HepG2 (cell line): ENCODE measurements at regions not wholly inside any gene's neighbourhood (a gene's known extent, or its start where the extent isn't known, plus 50 kb on each side); places are given as distances from the start of the nearest gene placed in this dataset.

Experiments used
- ATAC-seq: fragments of 200-7000 bp; cut with Tn5 transposase; 3 replicates; pipeline ENCODE4 v1.9.1; 2020; ENCODE audit warnings: mild to moderate bottlenecking, moderate library complexity
- BruUV-seq: library from RNA; stranded (reverse); fragments of 400-500 nt; replicated peaks from 2 replicates; lab custom pipeline; 2021; lab: Mats Ljungman, UMichigan
- CTCF ChIA-PET: fragments of 300-600 bp; formaldehyde crosslinking; extraction: SDS; loops from one replicate; lab custom pipeline; 2021; ENCODE audit warnings: low total read pairs, inconsistent platforms, low intra/inter-chr PET ratio; lab: Yijun Ruan, JAX
- POLR2A ChIA-PET: fragments of 350-600 bp; sonication (Branson Sonifier 250); formaldehyde crosslinking; loops from one replicate; lab custom pipeline; 2020; ENCODE audit warnings: antibody characterized with exemption, inconsistent platforms; lab: Yijun Ruan, JAX
- DNase-seq: peaks from one replicate; pipeline ENCODE4 v3.0.0-alpha.2; 2015; ENCODE audit warnings: low spot score
- FAIRE-seq: peaks from 3 replicates; lab custom pipeline; 2011; peaks lifted over from hg19 to GRCh38; lab: Jason Lieb, UNC
- H2AFZ ChIP-seq: one replicate; pipeline ENCODE4 v1.6.1; 2011; ENCODE audit warnings: low read length, inconsistent platforms
- H3K27ac ChIP-seq: fragments of 300-600 bp; 3 replicates; pipeline ENCODE4 v1.8.0; 2011; ENCODE audit warnings: mixed run types, mild to moderate bottlenecking, mixed read lengths, low read length, inconsistent platforms; ENCODE audit not compliant: insufficient read depth; ENCODE audit errors: extremely low read length
- H3K27me3 ChIP-seq, 2 experiments: fragments of 200-600 bp in 1 of 2; 2 replicates in 1 of 2; 3 replicates in 1 of 2; pipeline versions ENCODE4 v1.6.0 to v1.8.0; 2011; ENCODE audit warnings: low read length in 2 of 2, mild to moderate bottlenecking in 2 of 2, moderate library complexity in 2 of 2, inconsistent platforms in 1 of 2; ENCODE audit not compliant: insufficient read depth in 2 of 2, control insufficient read depth in 1 of 2
- H3K36me3 ChIP-seq, 2 experiments: fragments of 200-600 bp in 1 of 2; replicated peaks in 1 of 2; 2 replicates in 1 of 2; 3 replicates in 1 of 2; pipeline versions ENCODE4 v1.5.1 to v1.8.0; 2011; ENCODE audit warnings: low read length in 2 of 2, inconsistent platforms in 1 of 2; ENCODE audit not compliant: insufficient read depth in 2 of 2, control insufficient read depth in 1 of 2
- H3K4me1 ChIP-seq: 2 replicates; pipeline ENCODE4 v1.5.1; 2012; ENCODE audit warnings: low read length, inconsistent platforms; ENCODE audit not compliant: insufficient read depth
- H3K4me2 ChIP-seq: 2 replicates; pipeline ENCODE4 v1.6.0; 2011; ENCODE audit warnings: low read depth, low read length, inconsistent platforms
- H3K4me3 ChIP-seq, 3 experiments: fragments of 200-600 bp in 1 of 3; sonication (generic), shearing (Covaris generic) in 1 of 3; replicated peaks in 1 of 3; 2 replicates each; pipeline ENCODE4 v1.5.1; 2011 to 2016; ENCODE audit warnings: low read length in 3 of 3, inconsistent platforms in 2 of 3, low read depth in 2 of 3, mild to moderate bottlenecking in 2 of 3, control low read depth in 1 of 3, mixed read lengths in 1 of 3; ENCODE audit not compliant: insufficient read depth in 1 of 3
- H3K79me2 ChIP-seq: one replicate; pipeline ENCODE4 v1.6.1; 2011; ENCODE audit warnings: low read length, inconsistent platforms; ENCODE audit not compliant: insufficient read depth
- H3K9ac ChIP-seq: 2 replicates; pipeline ENCODE4 v1.6.0; 2011; ENCODE audit warnings: mild to moderate bottlenecking, low read depth, low read length, inconsistent platforms; ENCODE audit not compliant: insufficient read depth
- H3K9me3 ChIP-seq: 2 replicates; pipeline ENCODE4 v1.5.1; 2012; ENCODE audit warnings: mild to moderate bottlenecking, low read length
- H4K20me1 ChIP-seq: 2 replicates; pipeline ENCODE4 v1.6.0; 2011; ENCODE audit warnings: inconsistent platforms, mild to moderate bottlenecking, low read length, moderate library complexity; ENCODE audit not compliant: insufficient read depth
- CREB1 ChIP-seq, 2 experiments: fragments of 450-650 bp in 1 of 2; IDR thresholded peaks; 2 replicates each; pipeline ENCODE4 v1.6.1; 2016 to 2017; ENCODE audit warnings: control low read depth in 1 of 2, mild to moderate bottlenecking in 1 of 2, missing compliant biosample characterization in 1 of 2, missing genetic modification characterization in 1 of 2
- HNRNPH1 ChIP-seq: fragments of 200-400 bp; formaldehyde crosslinking; optimal IDR thresholded peaks from 2 replicates; pipeline ENCODE3; 2017; ENCODE audit warnings: mild to moderate bottlenecking, low read depth, low read length
- HOXA3 ChIP-seq: sonication (generic); formaldehyde crosslinking; IDR thresholded peaks from 2 replicates; pipeline ENCODE4 v1.5.0; 2020; ENCODE audit warnings: missing genetic modification reagents
- IRF2 ChIP-seq: IDR thresholded peaks from 2 replicates; pipeline ENCODE4 v1.6.1; 2018; ENCODE audit warnings: missing genetic modification reagents, missing compliant biosample characterization
- MAF1 ChIP-seq: sonication (generic); formaldehyde crosslinking; IDR thresholded peaks from 2 replicates; pipeline ENCODE4 v1.5.0; 2020; ENCODE audit warnings: missing genetic modification reagents, borderline replicate concordance
- MED1 ChIP-seq: sonication (generic); formaldehyde crosslinking; IDR thresholded peaks from 2 replicates; pipeline ENCODE4 v1.4.0; 2020; ENCODE audit warnings: missing genetic modification reagents
- NCOA1 ChIP-seq: sonication (generic); formaldehyde crosslinking; IDR thresholded peaks from 2 replicates; pipeline ENCODE4 v1.9.0; 2021; ENCODE audit warnings: missing genetic modification reagents
- PHB2 ChIP-seq: fragments of 450-650 bp; IDR thresholded peaks from 2 replicates; pipeline ENCODE4 v1.6.1; 2018; ENCODE audit not compliant: partially characterized antibody
- RFX5 ChIP-seq: IDR thresholded peaks from 2 replicates; pipeline ENCODE4 v1.6.1; 2011; ENCODE audit warnings: low read depth, low read length, improper control_type of control experiment
- RNF219 ChIP-seq: sonication (generic); formaldehyde crosslinking; IDR thresholded peaks from 2 replicates; pipeline ENCODE4 v1.5.0; 2020; ENCODE audit warnings: mild to moderate bottlenecking, missing genetic modification reagents
- TBP ChIP-seq: sonication (generic); formaldehyde crosslinking; IDR thresholded peaks from 2 replicates; pipeline ENCODE4 v1.5.0; 2020; ENCODE audit warnings: missing genetic modification reagents
- YEATS2 ChIP-seq: sonication (generic); formaldehyde crosslinking; IDR thresholded peaks from 2 replicates; pipeline ENCODE4 v1.4.0; 2020; ENCODE audit warnings: missing genetic modification reagents, borderline replicate concordance
- ZBTB39 ChIP-seq: sonication (generic); formaldehyde crosslinking; IDR thresholded peaks from 2 replicates; pipeline ENCODE4 v1.5.0; 2020; ENCODE audit warnings: missing genetic modification reagents
- ZMAT3 ChIP-seq: sonication (generic); formaldehyde crosslinking; conservative IDR thresholded peaks from 2 replicates; pipeline ENCODE4 v1.7.0; 2021; ENCODE audit warnings: missing genetic modification reagents
- ZNF292 ChIP-seq: sonication (generic); formaldehyde crosslinking; IDR thresholded peaks from 2 replicates; pipeline ENCODE4 v1.8.1; 2022; ENCODE audit warnings: mild to moderate bottlenecking, low read depth, missing genetic modification reagents, borderline replicate concordance
- ZNF317 ChIP-seq: sonication (generic); formaldehyde crosslinking; IDR thresholded peaks from 2 replicates; pipeline ENCODE4 v1.5.0; 2020; ENCODE audit warnings: mild to moderate bottlenecking, missing genetic modification reagents
- WGBS: methylation state at CpG from one replicate; pipeline ENCODE4 v1.1.6; 2017; ENCODE audit warnings: low lambda C conversion rate; 5-methylcytosine and 5-hydroxymethylcytosine counted together
- in situ Hi-C: cut with HindIII; loops from 2 replicates; pipeline ENCODE4 v1.10.0; 2017; ENCODE audit warnings: low pct_unique_long_range_greater_than_20kb; ENCODE audit not compliant: extremely low pct_ligation_motif_present
- intact Hi-C: fragments of 100-400 bp; cut with micrococcal nuclease; formaldehyde crosslinking; loops from one replicate; pipeline ENCODE4 v1.10.0; 2022; ENCODE audit not compliant: unreplicated experiment

GRCh38 chr6:50276771-50277261 is 227.1 kb upstream of the DEFB112 start (continued):
- no peak for TF ChIP-seq RFX5

GRCh38 chr6:50277774-50278173 is 228.0 kb upstream of the DEFB112 start:
- H3K79me2 ChIP-seq: no peaks in the 10 kb centered on the region
- H3K36me3 ChIP-seq: no peaks in the 10 kb centered on the region
- ChIA-PET POLR2A (no interaction called here), CTCF (no interaction called here)
- FAIRE-seq (no peak), ATAC-seq (no peak), DNase-seq (no peak)
- 22% methylated on average over 2 of the region's 2 CpGs for WGBS
- no peak overlapping the region for H3K9ac ChIP-seq
- H3K27ac ChIP-seq: no peak overlapping the region
- H3K27me3 ChIP-seq: no peaks in the 10 kb centered on the region
- H3K4me1 ChIP-seq: no peaks in the 10 kb centered on the region
- H3K4me3 ChIP-seq: no peak overlapping the region
- H3K9me3 ChIP-seq: no peaks in the 10 kb centered on the region
- intact Hi-C loops (no loop called here), in situ Hi-C loops (no loop called here)
- no peak overlapping the region for H2AFZ ChIP-seq
- H3K4me2 ChIP-seq: no peak overlapping the region
- no TSS peak for BruUV-seq
- TF ChIP-seq ZMAT3 (CRISPR knock-in tag) (no peak), MAF1 (CRISPR knock-in tag) (no peak), ZNF292 (CRISPR knock-in tag) (no peak), HOXA3 (no peak), TBP (CRISPR knock-in tag) (no peak), HNRNPH1 (no peak), IRF2 (CRISPR knock-in tag) (no peak), PHB2 (no peak)
- TF ChIP-seq, all 625 proteins: peak for 0
- H4K20me1 ChIP-seq: no peaks in the 10 kb centered on the region

- Histone ChIP-seq H3K27me3 (no peaks in the 10 kb centered on the region), H2AFZ (no peak overlapping the region), H4K20me1 (no peaks in the 10 kb centered on the region), H3K4me3 (no peak overlapping the region), H3K79me2 (no peaks in the 10 kb centered on the region), H3K36me3 (no peaks in the 10 kb centered on the region), H3K9me3 (no peaks in the 10 kb centered on the region), H3K4me2 (no peak overlapping the region), H3K4me1 (no peaks in the 10 kb centered on the region), H3K9ac (no peak overlapping the region), H3K27ac (no peak overlapping the region)
- FAIRE-seq (no peak), ATAC-seq (no peak), DNase-seq (no peak)
- in situ Hi-C loops (no loop called here), intact Hi-C loops (no loop called here)
- CTCF ChIA-PET: no interaction called here
- BruUV-seq: no TSS peak
- 0% methylated on average over 2 of the region's 2 CpGs for WGBS
- POLR2A ChIA-PET: no interaction called here
- TF ChIP-seq MED1 (CRISPR knock-in tag) (no peak), CREB1 (IDR thresholded peaks at IDR 0.05) (no peak), CREB1 (CRISPR knock-in tag; IDR thresholded peaks at IDR 0.05) (no peak), ZBTB39 (CRISPR knock-in tag) (no peak), RNF219 (CRISPR knock-in tag) (no peak), YEATS2 (CRISPR knock-in tag) (no peak), NCOA1 (CRISPR knock-in tag) (no peak), ZNF317 (CRISPR knock-in tag) (no peak)
These were observed 228.9 kb upstream of the DEFB112 start for GRCh38 chr6:50278663-50279062.
